Panc1 (cell line): ENCODE measurements at regions not wholly inside any gene's neighbourhood (a gene's known extent, or its start where the extent isn't known, plus 50 kb on each side); places are given as distances from the start of the nearest gene placed in this dataset.

ENCODE experiments used
- ATAC-seq: fragments of 200-7000 bp; cut with Tn5 transposase; 2 replicates; pipeline ENCODE4 v1.9.1; 2020; ENCODE audit warnings: mild to moderate bottlenecking, moderate library complexity
- BruUV-seq: library from RNA; stranded (reverse); fragments of 400-500 nt; replicated peaks from 2 replicates; lab custom pipeline; 2021; lab: Mats Ljungman, UMichigan
- CTCF ChIA-PET: fragments of 300-600 bp; sonication (Branson Sonifier 250); formaldehyde crosslinking; loops from one replicate; lab custom pipeline; 2022; ENCODE audit warnings: antibody characterized with exemption; lab: Charles Lee
- POLR2A ChIA-PET: fragments of 300-600 bp; sonication (Branson Sonifier 250); formaldehyde crosslinking; loops from one replicate; lab custom pipeline; 2022; ENCODE audit warnings: antibody characterized with exemption; lab: Charles Lee
- DNase-seq: peaks from one replicate; pipeline ENCODE4 v3.0.0-alpha.2; 2010; ENCODE audit warnings: low read depth, low spot score
- H3K27ac ChIP-seq: 2 replicates; pipeline ENCODE4 v1.5.1; 2011; ENCODE audit warnings: mild to moderate bottlenecking, low read length, inconsistent platforms
- H3K27me3 ChIP-seq: fragments of 200-500 bp; sonication (Bioruptor generic); 2 replicates; pipeline ENCODE4 v1.6.0; 2014; ENCODE audit warnings: low read length, inconsistent platforms; ENCODE audit not compliant: control insufficient read depth, insufficient read depth
- H3K36me3 ChIP-seq: fragments of 200-500 bp; sonication (Bioruptor generic); 2 replicates; pipeline ENCODE4 v1.5.1; 2014; ENCODE audit warnings: inconsistent platforms, mild to moderate bottlenecking, low read length, moderate library complexity; ENCODE audit not compliant: control insufficient read depth, insufficient read depth
- H3K4me1 ChIP-seq: 2 replicates; pipeline ENCODE4 v1.5.1; 2011; ENCODE audit warnings: inconsistent platforms, mild to moderate bottlenecking, low read length, moderate library complexity; ENCODE audit not compliant: control insufficient read depth, insufficient read depth
- H3K4me3 ChIP-seq, 2 experiments: 2 replicates each; pipeline ENCODE4 v1.5.1; 2011 to 2012; ENCODE audit warnings: low read depth in 2 of 2, low read length in 2 of 2, mild to moderate bottlenecking in 2 of 2, inconsistent platforms in 1 of 2, moderate library complexity in 1 of 2
- H3K9me3 ChIP-seq: fragments of 200-500 bp; sonication (Bioruptor generic); 2 replicates; pipeline ENCODE4 v1.5.1; 2014; ENCODE audit warnings: low read depth, mild to moderate bottlenecking, inconsistent platforms, low read length, moderate library complexity; ENCODE audit not compliant: control insufficient read depth, insufficient read depth
- POLR2AphosphoS5 ChIP-seq: IDR thresholded peaks from 2 replicates; pipeline ENCODE4 v1.6.1; 2012; ENCODE audit warnings: mild to moderate bottlenecking, low read depth, low read length, moderate library complexity
- SIN3A ChIP-seq: IDR thresholded peaks from 2 replicates; pipeline ENCODE4 v1.6.1; 2012; ENCODE audit warnings: low read depth, mild to moderate bottlenecking, low read length, moderate library complexity, borderline replicate concordance; ENCODE audit not compliant: insufficient read depth
- TCF7L2 ChIP-seq: IDR thresholded peaks from 2 replicates; pipeline ENCODE4 v1.6.1; 2011; ENCODE audit warnings: mild to moderate bottlenecking, low read depth, low read length, inconsistent platforms
- in situ Hi-C: cut with HindIII; loops from 2 replicates; pipeline ENCODE4 v1.10.0; 2016; ENCODE audit warnings: low sequenced_read_pairs, low pct_unique_long_range_greater_than_20kb
- intact Hi-C: fragments of 100-400 bp; cut with micrococcal nuclease; formaldehyde crosslinking; loops from one replicate; pipeline ENCODE4 v1.10.0; 2022; ENCODE audit not compliant: unreplicated experiment
- TF ChIP-seq, protein P1 (sequence below), 2 experiments: IDR thresholded peaks; 2 replicates each; pipeline ENCODE4 v1.6.1; 2011 to 2012; ENCODE audit warnings: low read depth in 2 of 2, control low read depth in 1 of 2, low read length in 1 of 2, mild to moderate bottlenecking in 1 of 2, moderate library complexity in 1 of 2; ENCODE audit not compliant: insufficient read depth in 1 of 2
- TF ChIP-seq, protein P2 (sequence below): fragments of 450-650 bp; IDR thresholded peaks from 2 replicates; pipeline ENCODE4 v1.5.1; 2017; ENCODE audit warnings: mild to moderate bottlenecking

DNA sequence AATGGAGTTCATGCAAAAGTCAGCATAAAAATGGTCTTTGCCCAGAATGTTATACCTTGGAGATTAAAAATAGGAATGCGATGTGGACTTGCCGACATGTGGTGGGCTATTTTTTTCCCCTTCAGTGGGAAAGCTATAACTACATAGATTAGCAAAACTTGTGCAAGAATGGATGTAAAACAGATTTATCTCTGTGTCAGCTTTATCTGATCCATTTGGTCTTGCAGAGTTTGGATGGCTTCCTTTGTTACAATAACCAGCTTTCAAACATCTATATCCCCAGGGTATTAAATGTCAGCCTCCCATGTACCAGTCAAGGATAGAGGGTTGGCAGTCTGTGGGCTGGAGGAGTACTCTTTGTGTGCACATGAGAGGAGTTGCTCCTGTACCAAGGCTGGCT lies 284.9 kb downstream of the TMEM38B start:
- Histone ChIP-seq H3K4me3 (no peak overlapping the region), H3K27me3 (no peaks in the 10 kb centered on the region), H3K4me1 (no peaks in the 10 kb centered on the region), H3K27ac (no peak overlapping the region), H3K9me3 (no peaks in the 10 kb centered on the region), H3K36me3 (no peaks in the 10 kb centered on the region)
- ChIA-PET POLR2A (no interaction called here), CTCF (no interaction called here)
- TF ChIP-seq, protein P1, sequence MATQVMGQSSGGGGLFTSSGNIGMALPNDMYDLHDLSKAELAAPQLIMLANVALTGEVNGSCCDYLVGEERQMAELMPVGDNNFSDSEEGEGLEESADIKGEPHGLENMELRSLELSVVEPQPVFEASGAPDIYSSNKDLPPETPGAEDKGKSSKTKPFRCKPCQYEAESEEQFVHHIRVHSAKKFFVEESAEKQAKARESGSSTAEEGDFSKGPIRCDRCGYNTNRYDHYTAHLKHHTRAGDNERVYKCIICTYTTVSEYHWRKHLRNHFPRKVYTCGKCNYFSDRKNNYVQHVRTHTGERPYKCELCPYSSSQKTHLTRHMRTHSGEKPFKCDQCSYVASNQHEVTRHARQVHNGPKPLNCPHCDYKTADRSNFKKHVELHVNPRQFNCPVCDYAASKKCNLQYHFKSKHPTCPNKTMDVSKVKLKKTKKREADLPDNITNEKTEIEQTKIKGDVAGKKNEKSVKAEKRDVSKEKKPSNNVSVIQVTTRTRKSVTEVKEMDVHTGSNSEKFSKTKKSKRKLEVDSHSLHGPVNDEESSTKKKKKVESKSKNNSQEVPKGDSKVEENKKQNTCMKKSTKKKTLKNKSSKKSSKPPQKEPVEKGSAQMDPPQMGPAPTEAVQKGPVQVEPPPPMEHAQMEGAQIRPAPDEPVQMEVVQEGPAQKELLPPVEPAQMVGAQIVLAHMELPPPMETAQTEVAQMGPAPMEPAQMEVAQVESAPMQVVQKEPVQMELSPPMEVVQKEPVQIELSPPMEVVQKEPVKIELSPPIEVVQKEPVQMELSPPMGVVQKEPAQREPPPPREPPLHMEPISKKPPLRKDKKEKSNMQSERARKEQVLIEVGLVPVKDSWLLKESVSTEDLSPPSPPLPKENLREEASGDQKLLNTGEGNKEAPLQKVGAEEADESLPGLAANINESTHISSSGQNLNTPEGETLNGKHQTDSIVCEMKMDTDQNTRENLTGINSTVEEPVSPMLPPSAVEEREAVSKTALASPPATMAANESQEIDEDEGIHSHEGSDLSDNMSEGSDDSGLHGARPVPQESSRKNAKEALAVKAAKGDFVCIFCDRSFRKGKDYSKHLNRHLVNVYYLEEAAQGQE (IDR thresholded peaks at IDR 0.05; ENCODE audit: insufficient read depth in 1 of 2, low read depth in 2 of 2, low read length in 1 of 2) = no peak
- TF ChIP-seq, protein P2, sequence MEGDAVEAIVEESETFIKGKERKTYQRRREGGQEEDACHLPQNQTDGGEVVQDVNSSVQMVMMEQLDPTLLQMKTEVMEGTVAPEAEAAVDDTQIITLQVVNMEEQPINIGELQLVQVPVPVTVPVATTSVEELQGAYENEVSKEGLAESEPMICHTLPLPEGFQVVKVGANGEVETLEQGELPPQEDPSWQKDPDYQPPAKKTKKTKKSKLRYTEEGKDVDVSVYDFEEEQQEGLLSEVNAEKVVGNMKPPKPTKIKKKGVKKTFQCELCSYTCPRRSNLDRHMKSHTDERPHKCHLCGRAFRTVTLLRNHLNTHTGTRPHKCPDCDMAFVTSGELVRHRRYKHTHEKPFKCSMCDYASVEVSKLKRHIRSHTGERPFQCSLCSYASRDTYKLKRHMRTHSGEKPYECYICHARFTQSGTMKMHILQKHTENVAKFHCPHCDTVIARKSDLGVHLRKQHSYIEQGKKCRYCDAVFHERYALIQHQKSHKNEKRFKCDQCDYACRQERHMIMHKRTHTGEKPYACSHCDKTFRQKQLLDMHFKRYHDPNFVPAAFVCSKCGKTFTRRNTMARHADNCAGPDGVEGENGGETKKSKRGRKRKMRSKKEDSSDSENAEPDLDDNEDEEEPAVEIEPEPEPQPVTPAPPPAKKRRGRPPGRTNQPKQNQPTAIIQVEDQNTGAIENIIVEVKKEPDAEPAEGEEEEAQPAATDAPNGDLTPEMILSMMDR = no peak
- TF ChIP-seq SIN3A = no peak
- TF ChIP-seq TCF7L2 = no peak
- TF ChIP-seq POLR2AphosphoS5 = no peak
- DNase-seq (no peak), ATAC-seq (no peak)
- intact Hi-C loops (no loop called here), in situ Hi-C loops (no loop called here)
- no TSS peak for BruUV-seq

DNA sequence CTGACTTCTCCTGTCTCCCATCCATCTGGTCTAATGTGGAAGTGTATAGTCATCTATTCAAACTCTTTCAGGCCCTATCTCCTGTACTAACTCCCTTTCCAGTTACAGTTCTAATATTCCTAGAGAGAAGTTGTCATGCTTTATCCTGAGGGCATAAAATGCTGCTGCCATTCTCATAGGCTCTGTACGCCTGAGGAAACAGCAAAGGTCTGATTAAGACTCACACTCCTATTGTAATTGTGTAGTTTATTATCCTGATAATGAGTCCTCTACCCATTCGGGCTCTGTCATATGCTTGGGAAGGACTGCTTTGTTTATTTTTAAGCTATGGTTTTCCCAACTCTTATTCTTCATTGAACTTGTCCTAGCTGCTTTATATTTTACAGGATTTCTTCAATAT lies 290.4 kb downstream of the TMEM38B start:
- in situ Hi-C loops = no loop called here
- Histone ChIP-seq H3K27me3 (no peaks in the 10 kb centered on the region), H3K9me3 (no peaks in the 10 kb centered on the region), H3K36me3 (no peaks in the 10 kb centered on the region), H3K4me1 (no peaks in the 10 kb centered on the region), H3K4me3 (no peak overlapping the region), H3K27ac (no peak overlapping the region)
- intact Hi-C loops = no loop called here
- POLR2A ChIA-PET = no interaction called here
- DNase-seq (no peak), ATAC-seq (no peak)
- no TSS peak for BruUV-seq
- TF ChIP-seq SIN3A (no peak), POLR2AphosphoS5 (no peak), TCF7L2 (no peak)
- TF ChIP-seq, protein P2 = no peak
- TF ChIP-seq, protein P1 (IDR thresholded peaks at IDR 0.05; ENCODE audit: insufficient read depth in 1 of 2, low read depth in 2 of 2, low read length in 1 of 2) = no peak
- CTCF ChIA-PET = no interaction called here
